ENCODE measurements at regions not wholly inside any gene's neighbourhood (a gene's known extent, or its start where the extent isn't known, plus 50 kb on each side); places are given as distances from the start of the nearest gene placed in this dataset.
"Not testable (repeated sequence)": the region's sequence is repeated elsewhere in the genome, so short reads cannot be mapped to it uniquely, and the experiment has no call there.

DNA sequence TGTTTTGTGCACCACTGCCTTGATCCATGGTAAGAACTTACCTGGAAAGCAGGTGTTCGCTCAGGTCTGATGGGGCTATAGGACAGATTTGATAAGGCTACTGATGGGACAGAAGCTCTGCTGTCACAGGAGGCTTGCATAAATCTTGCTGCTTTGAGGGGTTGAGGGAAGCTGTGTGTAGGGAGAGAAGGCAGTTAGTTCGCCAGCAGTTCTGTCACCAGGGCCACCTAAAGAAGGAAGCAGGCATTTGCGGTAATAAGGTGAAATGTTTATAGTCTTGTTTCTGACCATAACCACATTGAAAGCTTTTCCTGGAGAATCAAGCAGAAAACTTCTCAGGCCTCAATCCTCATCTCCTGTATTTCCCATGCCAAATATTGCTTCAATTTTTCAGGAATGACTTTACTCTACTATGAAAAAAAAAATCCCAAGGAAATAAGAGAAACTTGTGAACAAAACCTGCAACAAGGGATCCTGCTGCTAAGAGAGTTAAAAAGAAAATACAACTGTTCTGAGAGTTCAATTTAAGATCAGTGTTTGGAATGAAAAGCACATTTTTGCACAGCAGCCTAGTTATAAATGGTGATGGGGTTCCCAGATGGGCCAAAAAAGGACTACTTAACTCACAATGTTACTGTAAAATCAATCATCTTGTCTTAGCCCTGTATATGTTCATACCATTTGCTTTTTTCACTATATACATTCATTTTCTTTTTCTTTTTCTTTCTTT is 122.0 kb upstream of the RANBP3L start:
- DNase-seq (ENCODE audit: low read depth in 2 of 2): no peak

- DNase-seq (ENCODE audit: low read depth in 2 of 2): not testable (repeated sequence)
Observed at GRCh38 chr5:36426070-36426469, 124.4 kb upstream of the RANBP3L start.

GRCh38 chr5:36435516-36435915 is 133.8 kb upstream of the RANBP3L start:
- no peak for DNase-seq (ENCODE audit: low read depth in 2 of 2)

GRCh38 chr5:36436306-36436705 is 134.6 kb upstream of the RANBP3L start:
- no peak for DNase-seq (ENCODE audit: low read depth in 2 of 2)

DNA sequence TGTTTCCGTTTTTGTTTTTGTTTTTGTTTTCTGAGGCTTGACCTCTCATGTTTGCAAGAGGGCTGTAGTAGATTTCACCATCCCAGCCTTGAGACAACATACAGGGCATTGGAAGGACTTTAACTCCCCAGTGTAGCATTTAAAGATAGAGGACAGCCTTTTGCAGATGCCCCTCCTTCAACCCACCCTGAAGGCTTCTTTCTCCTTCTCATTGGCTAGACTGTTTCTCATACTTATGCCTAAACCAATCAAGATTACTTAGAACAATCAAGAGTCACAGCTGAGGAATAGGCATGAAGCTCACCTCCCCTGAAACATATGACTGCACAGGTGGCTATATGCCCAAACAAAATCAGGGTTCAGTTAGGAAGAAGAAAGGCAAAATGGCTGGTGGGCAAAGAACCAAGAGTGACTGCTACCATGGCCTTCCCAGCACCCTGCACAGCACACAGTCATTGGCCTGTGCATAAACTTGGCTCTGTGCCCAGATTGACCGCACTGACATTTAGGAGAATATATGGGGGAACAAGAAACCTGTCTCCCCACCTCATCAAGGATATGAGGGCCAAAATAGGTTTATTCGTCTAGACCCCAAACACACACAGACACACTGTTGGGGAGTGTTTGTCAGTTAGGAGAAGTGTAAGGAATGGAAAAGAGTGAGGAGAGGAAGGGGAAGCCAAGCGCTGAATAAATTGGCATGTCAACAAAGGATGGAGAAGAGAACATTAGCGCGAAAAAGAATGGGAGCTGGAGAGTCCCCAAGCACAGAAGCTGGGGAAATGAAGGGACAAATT is 137.3 kb upstream of the RANBP3L start:
- no peak for DNase-seq (ENCODE audit: low read depth in 2 of 2)

- DNase-seq (ENCODE audit: low read depth in 2 of 2): no peak
Observed at GRCh38 chr5:36440300-36440699, 138.6 kb upstream of the RANBP3L start.

- no peak for DNase-seq (ENCODE audit: low read depth in 2 of 2)
Observed at GRCh38 chr5:36441280-36441679, 139.6 kb upstream of the RANBP3L start.

- no peak for DNase-seq (ENCODE audit: low read depth in 2 of 2)
Observed at GRCh38 chr5:36442352-36442751, 140.7 kb upstream of the RANBP3L start.

- DNase-seq (ENCODE audit: low read depth in 2 of 2): no peak
Observed at GRCh38 chr5:36442796-36443195, 141.1 kb upstream of the RANBP3L start.

- DNase-seq (ENCODE audit: low read depth in 2 of 2): no peak
Observed at GRCh38 chr5:36443941-36444340, 142.2 kb upstream of the RANBP3L start.

GRCh38 chr5:36444582-36445418 is 143.1 kb upstream of the RANBP3L start:
- DNase-seq (ENCODE audit: low read depth in 2 of 2): no peak

GRCh38 chr5:36447776-36448175 is 146.1 kb upstream of the RANBP3L start:
- DNase-seq (ENCODE audit: low read depth in 2 of 2): no peak

- DNase-seq (ENCODE audit: low read depth in 2 of 2): no peak
Observed at GRCh38 chr5:36450229-36451014, 148.7 kb upstream of the RANBP3L start.

GRCh38 chr5:36452424-36453006 is 150.8 kb upstream of the RANBP3L start:
- no peak for DNase-seq (ENCODE audit: low read depth in 2 of 2)

DNA sequence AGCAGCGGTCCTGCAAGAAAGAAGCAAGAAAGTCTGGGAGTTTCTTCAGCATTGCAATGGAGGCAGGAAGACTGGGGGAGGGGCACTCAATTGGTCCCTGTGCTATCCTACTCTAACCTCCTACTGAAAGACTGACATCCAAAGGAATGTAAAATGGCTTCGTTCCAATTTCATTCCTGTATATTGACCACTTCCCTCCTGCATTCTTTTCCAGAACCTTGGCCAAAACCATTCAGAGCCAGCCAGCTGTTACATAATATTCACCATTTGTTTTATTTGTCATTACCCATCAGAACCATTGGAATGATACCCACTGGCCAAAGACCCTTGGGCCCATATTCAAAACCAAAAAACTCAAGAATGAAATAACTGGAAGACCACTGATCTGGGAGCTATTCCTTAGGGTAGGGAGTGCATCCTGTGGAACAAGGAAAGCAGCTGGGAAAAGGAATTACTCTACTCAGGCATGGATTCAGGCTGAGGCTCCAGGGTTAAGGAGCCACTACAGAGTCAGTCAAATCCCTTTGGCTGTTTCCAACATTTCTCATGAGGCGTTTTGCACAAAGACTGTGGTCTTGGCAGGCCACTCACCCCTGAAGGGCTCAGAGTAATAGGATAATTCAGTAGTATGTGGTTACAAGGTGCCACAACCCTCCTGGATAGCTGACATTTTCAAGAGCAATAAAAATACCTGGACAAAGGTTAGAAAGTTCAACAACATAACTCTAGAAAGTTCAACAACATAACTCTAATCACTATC is 148.7 kb upstream of the SLC1A3 start:
- no peak for DNase-seq (ENCODE audit: low read depth in 2 of 2)

GRCh38 chr5:36458746-36459145 is 147.7 kb upstream of the SLC1A3 start:
- no peak for DNase-seq (ENCODE audit: low read depth in 2 of 2)

- DNase-seq (ENCODE audit: low read depth in 2 of 2): no peak
Observed at GRCh38 chr5:36459176-36460135, 146.9 kb upstream of the SLC1A3 start.

DNA sequence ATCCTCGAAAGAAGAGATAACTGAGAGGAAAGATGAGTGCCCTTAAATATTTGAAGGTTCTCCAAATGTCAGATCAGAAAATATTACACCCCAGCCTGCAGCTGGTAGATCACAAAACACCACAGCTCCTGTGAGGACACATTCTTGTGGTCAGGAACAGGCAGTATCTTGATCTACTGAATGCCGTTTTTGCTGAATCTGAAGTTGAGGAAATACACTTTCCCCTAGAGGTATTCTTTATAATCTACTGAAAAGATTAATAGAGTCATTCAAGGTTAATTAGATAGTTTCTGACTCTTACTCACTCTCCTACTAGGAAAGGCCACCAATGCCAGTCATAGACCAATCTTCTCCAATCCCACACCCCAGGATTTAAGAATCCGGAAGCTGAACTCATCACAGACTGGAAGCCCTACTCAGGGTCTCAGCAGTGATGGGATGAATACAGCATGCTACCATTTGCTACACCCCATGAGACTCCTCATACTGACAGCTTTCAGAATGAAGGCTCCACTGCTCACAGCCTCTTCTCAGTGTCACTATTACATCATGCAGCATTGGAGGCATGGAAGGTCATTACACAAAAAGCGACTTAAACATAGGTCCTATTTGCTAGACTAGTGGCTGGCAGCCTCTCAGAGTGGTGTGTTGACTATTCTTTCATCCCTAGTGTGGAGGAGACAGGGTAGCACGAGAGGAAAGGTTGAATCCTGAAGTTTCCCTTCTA is 143.9 kb upstream of the SLC1A3 start:
- no peak for DNase-seq (ENCODE audit: low read depth in 2 of 2)

DNA sequence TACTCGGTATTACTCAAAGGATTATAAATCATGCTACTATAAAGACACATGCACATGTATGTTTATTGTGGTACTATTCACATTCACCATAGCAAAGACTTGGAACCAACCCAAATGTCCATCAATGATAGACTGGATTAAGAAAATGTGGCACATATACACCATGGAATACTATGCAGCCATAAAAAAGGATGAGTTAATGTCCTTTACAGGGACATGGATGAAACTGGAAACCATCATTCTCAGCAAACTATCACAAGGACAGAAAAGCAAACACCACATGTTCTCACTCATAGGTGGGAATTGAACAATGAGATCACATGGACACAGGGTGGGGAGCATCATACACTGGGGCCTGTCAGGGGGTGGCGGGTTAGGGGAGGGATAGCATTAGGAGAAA is 130.5 kb upstream of the SLC1A3 start:
- DNase-seq (ENCODE audit: low read depth in 2 of 2): not testable (repeated sequence)
